Stimulated activated naive CD8-positive, alpha-beta T cell treated with anti-CD3 and anti-CD28 coated beads, Interleukin-15, amount 100 ng/mL, for 72 hours (primary cell): ENCODE measurements at regions not wholly inside any gene's neighbourhood (a gene's known extent, or its start where the extent isn't known, plus 50 kb on each side); places are given as distances from the start of the nearest gene placed in this dataset.
A peak's percentile ranks its signal among the peaks of the same experiment; 100 is the strongest.
"Not testable (repeated sequence)": the region's sequence is repeated elsewhere in the genome, so short reads cannot be mapped to it uniquely, and the experiment has no call there.

Experiments used
- ATAC-seq: fragments of 150-1000 bp; cut with Tn5 transposase; 2 replicates; pipeline ENCODE4 v1.10.0; 2021; ENCODE audit warnings: mild to moderate bottlenecking, moderate library complexity
- DNase-seq, 2 donors: peaks; one replicate each; pipeline ENCODE4 v3.0.0; 2021 to 2022
- H3K27ac Mint-ChIP-seq, 2 donors: one replicate each; pipeline ENCODE4 v1.8.0; 2022; ENCODE audit warnings: mild to moderate bottlenecking in 2 of 2, mixed read lengths in 2 of 2, moderate library complexity in 2 of 2
- H3K27me3 Mint-ChIP-seq: one replicate; pipeline ENCODE4 v1.8.0; 2022; ENCODE audit warnings: mixed read lengths
- H3K4me1 Mint-ChIP-seq: one replicate; pipeline ENCODE4 v1.8.0; 2022; ENCODE audit warnings: mild to moderate bottlenecking, mixed read lengths
- H3K4me3 Mint-ChIP-seq, 2 donors: one replicate each; pipeline ENCODE4 v1.8.0; 2022; ENCODE audit warnings: mild to moderate bottlenecking in 2 of 2, mixed read lengths in 2 of 2, moderate library complexity in 1 of 2
- H3K9me3 Mint-ChIP-seq, 2 donors: one replicate each; pipeline ENCODE4 v1.8.0; 2022; ENCODE audit warnings: mixed read lengths in 2 of 2

DNA sequence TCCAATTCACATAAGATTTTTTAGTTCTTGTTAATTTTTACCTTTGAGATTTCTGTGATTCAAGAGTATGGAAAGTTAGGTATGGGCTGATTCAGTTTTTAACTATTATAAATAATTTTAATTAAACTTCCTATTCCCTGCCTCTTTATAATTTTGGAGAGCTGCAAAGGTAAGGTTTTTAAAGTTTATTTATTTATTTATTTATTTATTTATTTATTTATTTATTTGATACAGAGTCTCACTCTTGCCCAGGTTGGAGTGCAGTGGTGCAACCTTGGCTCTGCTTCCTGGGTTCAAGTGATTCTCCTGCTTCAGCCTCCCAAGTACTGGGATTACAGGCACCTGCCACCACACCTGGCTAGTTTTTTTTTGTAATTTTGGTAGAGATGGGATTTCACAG, 215.5 kb upstream of the FIGN start:
- H3K27ac Mint-ChIP-seq, result no peak overlapping the region
- ATAC-seq, result no peak
- DNase-seq, result no peak
- H3K4me1 Mint-ChIP-seq, result no peaks in the 10 kb centered on the region
- no peak overlapping the region for H3K4me3 Mint-ChIP-seq
- peaks cover 0 to 14% of the 10 kb centered on the region in 2 donors for H3K9me3 Mint-ChIP-seq
- H3K27me3 Mint-ChIP-seq, result no peaks in the 10 kb centered on the region

DNA sequence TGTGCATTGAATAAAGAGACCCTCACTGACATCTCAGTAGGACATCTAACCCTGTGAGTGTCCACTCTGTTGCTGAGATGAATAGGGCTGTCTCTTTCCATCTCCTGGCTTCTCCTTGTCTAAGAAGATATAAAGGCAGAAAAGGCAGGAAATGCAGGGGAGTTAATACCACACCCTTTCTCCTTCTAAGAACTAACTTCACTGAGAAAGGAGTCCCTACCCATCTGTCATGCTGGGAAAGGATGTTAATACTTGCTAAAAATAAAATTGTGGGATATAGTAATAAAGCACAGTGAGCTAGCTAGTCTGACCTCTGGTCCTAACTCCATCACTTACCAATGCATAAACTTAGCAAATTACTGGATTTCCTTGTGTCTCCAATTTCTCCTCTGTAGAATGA, 213.9 kb upstream of the FIGN start:
- no peak overlapping the region for H3K4me3 Mint-ChIP-seq
- no peaks in the 10 kb centered on the region for H3K27me3 Mint-ChIP-seq
- no peak for ATAC-seq
- H3K9me3 Mint-ChIP-seq, result peaks cover 0 to 7% of the 10 kb centered on the region in 2 donors
- H3K4me1 Mint-ChIP-seq, result no peaks in the 10 kb centered on the region
- DNase-seq, result no peak
- H3K27ac Mint-ChIP-seq, result no peak overlapping the region

GRCh38 chr2:163944347-163944737, 208.5 kb upstream of the FIGN start:
- no peak overlapping the region for H3K27ac Mint-ChIP-seq
- no peaks in the 10 kb centered on the region for H3K4me1 Mint-ChIP-seq
- no peaks in the 10 kb centered on the region for H3K27me3 Mint-ChIP-seq
- no peaks in the 10 kb centered on the region for H3K9me3 Mint-ChIP-seq
- no peak for ATAC-seq
- no peak for DNase-seq
- no peak overlapping the region for H3K4me3 Mint-ChIP-seq

GRCh38 chr2:163943403-163944346, 207.9 kb upstream of the FIGN start:
- no peaks in the 10 kb centered on the region for H3K4me1 Mint-ChIP-seq
- ATAC-seq (no peak), DNase-seq (no peak)
- no peak overlapping the region for H3K27ac Mint-ChIP-seq
- no peaks in the 10 kb centered on the region for H3K9me3 Mint-ChIP-seq
- H3K4me3 Mint-ChIP-seq, result no peak overlapping the region
- no peaks in the 10 kb centered on the region for H3K27me3 Mint-ChIP-seq

- no peak for ATAC-seq
- H3K27me3 Mint-ChIP-seq, result no peaks in the 10 kb centered on the region
- no peak overlapping the region for H3K27ac Mint-ChIP-seq
- DNase-seq, result no peak
- no peaks in the 10 kb centered on the region for H3K4me1 Mint-ChIP-seq
- peaks cover 8 to 20% of the 10 kb centered on the region in 2 donors for H3K9me3 Mint-ChIP-seq
- no peak overlapping the region for H3K4me3 Mint-ChIP-seq
Observed at GRCh38 chr2:163934131-163934530, 198.3 kb upstream of the FIGN start.

GRCh38 chr2:163919717-163920116, 183.9 kb upstream of the FIGN start:
- H3K4me3 Mint-ChIP-seq, result no peak overlapping the region
- DNase-seq (no peak), ATAC-seq (no peak)
- H3K4me1 Mint-ChIP-seq, result no peaks in the 10 kb centered on the region
- H3K9me3 Mint-ChIP-seq, result no peaks in the 10 kb centered on the region
- no peak overlapping the region for H3K27ac Mint-ChIP-seq
- no peaks in the 10 kb centered on the region for H3K27me3 Mint-ChIP-seq

GRCh38 chr2:163914486-163914885, 178.7 kb upstream of the FIGN start:
- not testable (repeated sequence) for DNase-seq, H3K27me3 Mint-ChIP-seq, H3K4me1 Mint-ChIP-seq, H3K9me3 Mint-ChIP-seq, H3K4me3 Mint-ChIP-seq, ATAC-seq, H3K27ac Mint-ChIP-seq

DNA sequence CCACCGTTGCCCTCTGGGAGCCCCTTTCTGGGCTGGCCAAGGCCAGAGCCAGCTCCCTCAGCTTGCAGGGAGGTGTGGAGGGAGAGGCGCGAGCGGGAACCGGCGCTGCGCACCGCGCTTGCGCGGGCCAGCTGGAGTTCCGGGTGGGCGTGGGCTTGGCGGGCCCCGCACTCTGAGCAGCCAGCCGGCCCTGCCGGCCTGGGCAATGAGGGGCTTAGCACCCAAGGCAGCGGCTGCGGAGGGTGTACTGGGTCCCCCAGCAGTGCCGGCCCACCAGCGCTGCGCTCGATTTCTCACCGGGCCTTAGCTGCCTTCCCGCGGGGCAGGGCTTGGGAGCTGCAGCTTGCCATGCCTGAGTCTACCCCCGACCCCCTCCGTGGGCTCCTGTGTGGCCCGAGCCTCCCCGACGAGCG, 177.7 kb upstream of the FIGN start:
- DNase-seq, H3K4me3 Mint-ChIP-seq, H3K4me1 Mint-ChIP-seq, ATAC-seq, H3K27me3 Mint-ChIP-seq, H3K27ac Mint-ChIP-seq, H3K9me3 Mint-ChIP-seq: not testable (repeated sequence)

- ATAC-seq (peak; percentile 23), DNase-seq (no peak)
- H3K27me3 Mint-ChIP-seq, result no peaks in the 10 kb centered on the region
- H3K27ac Mint-ChIP-seq, result no peak overlapping the region
- H3K4me1 Mint-ChIP-seq, result no peaks in the 10 kb centered on the region
- peaks cover 0 to 2% of the 10 kb centered on the region in 2 donors for H3K9me3 Mint-ChIP-seq
- H3K4me3 Mint-ChIP-seq, result no peak overlapping the region
Observed at GRCh38 chr2:163909411-163910080, 173.7 kb upstream of the FIGN start.

DNA sequence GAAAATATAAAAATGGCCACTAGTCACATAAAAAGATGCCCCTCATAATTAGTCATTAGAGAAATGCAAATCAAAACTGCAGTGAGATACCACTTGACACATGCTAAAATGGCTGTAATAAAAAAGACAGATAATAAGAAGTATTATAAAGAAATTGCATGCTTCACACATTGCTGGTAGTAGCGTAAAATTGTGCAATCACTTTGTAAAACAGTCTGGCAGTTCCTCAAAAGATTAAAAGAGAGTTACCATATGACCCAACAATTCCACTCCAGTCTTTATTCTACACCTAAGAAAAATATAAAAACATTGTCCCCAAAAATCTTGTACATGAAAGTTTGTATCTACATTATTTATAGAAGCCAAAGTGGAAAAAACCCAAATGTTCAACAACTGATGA, 170.6 kb upstream of the FIGN start:
- Mint-ChIP-seq H3K4me3 (no peak overlapping the region), H3K9me3 (peaks cover 0 to 9% of the 10 kb centered on the region in 2 donors), H3K27me3 (no peaks in the 10 kb centered on the region), H3K27ac (no peak overlapping the region), H3K4me1 (no peaks in the 10 kb centered on the region)
- ATAC-seq, result no peak
- no peak for DNase-seq

GRCh38 chr2:163897799-163898198, 162.0 kb upstream of the FIGN start:
- Mint-ChIP-seq H3K27me3 (no peaks in the 10 kb centered on the region), H3K4me1 (no peaks in the 10 kb centered on the region), H3K4me3 (no peak overlapping the region), H3K27ac (no peak overlapping the region), H3K9me3 (peaks cover 23 to 24% of the 10 kb centered on the region in 2 donors)
- DNase-seq (no peak), ATAC-seq (no peak)

DNA sequence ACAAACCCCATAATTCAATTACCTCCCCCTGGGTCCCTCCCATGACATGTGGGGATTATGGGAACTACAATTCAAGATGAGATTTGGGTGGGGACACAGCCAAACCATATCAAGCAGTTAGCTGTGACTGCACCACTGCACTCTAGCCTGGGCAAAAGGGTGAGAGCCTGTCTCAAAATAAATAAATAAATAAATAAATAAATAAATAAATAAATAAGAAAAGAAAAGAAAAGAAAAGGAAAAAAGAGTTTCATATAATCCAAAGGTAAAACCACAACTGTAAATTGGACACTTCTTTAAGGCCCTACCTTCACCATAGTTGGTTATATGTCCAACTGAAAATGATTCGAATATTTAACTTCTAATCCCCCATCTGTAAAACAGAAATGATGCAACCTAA, 157.6 kb upstream of the FIGN start:
- not testable (repeated sequence) for H3K4me1 Mint-ChIP-seq, H3K27ac Mint-ChIP-seq, H3K4me3 Mint-ChIP-seq, H3K27me3 Mint-ChIP-seq, DNase-seq, ATAC-seq
- peaks cover 20 to 22% of the 10 kb centered on the region in 2 donors for H3K9me3 Mint-ChIP-seq

- DNase-seq, result no peak
- Mint-ChIP-seq H3K9me3 (peaks cover 7 to 9% of the 10 kb centered on the region in 2 donors), H3K4me3 (no peak overlapping the region), H3K27ac (no peak overlapping the region), H3K27me3 (no peaks in the 10 kb centered on the region), H3K4me1 (no peaks in the 10 kb centered on the region)
- ATAC-seq, result no peak
Observed at GRCh38 chr2:163888591-163888990, 152.8 kb upstream of the FIGN start.

DNA sequence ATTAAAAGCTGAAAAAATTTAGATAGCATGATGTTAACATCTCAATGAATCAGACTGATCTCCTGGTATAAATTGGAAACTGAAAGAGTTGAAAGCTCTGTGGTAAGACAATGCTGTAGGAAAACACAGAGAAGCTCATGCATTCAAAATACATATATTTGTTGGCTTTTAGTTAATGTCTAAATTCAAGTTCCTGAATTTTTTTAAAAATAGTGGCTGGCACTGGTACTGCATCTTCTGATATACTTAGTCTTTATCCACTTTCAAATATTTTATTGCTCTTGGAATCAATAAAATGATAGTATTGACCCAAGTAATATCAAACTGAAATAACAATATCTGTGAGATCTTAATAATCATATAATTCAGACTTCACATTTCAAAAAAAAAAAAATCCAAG, 151.4 kb upstream of the FIGN start:
- H3K9me3 Mint-ChIP-seq, result no peaks in the 10 kb centered on the region
- no peaks in the 10 kb centered on the region for H3K4me1 Mint-ChIP-seq
- H3K27me3 Mint-ChIP-seq, result no peaks in the 10 kb centered on the region
- H3K4me3 Mint-ChIP-seq, result no peak overlapping the region
- DNase-seq (no peak), ATAC-seq (no peak)
- no peak overlapping the region for H3K27ac Mint-ChIP-seq

GRCh38 chr2:163884416-163884815, 148.6 kb upstream of the FIGN start:
- peaks cover 0 to 10% of the 10 kb centered on the region in 2 donors for H3K9me3 Mint-ChIP-seq
- no peak overlapping the region for H3K4me3 Mint-ChIP-seq
- H3K27ac Mint-ChIP-seq, result no peak overlapping the region
- DNase-seq (no peak), ATAC-seq (no peak)
- H3K27me3 Mint-ChIP-seq, result no peaks in the 10 kb centered on the region
- H3K4me1 Mint-ChIP-seq, result no peaks in the 10 kb centered on the region

GRCh38 chr2:163878718-163879117, 142.9 kb upstream of the FIGN start:
- ATAC-seq, result no peak
- no peak for DNase-seq
- H3K27ac Mint-ChIP-seq, result no peak overlapping the region
- H3K4me3 Mint-ChIP-seq, result no peak overlapping the region
- peaks cover 0 to 17% of the 10 kb centered on the region in 2 donors for H3K9me3 Mint-ChIP-seq
- no peaks in the 10 kb centered on the region for H3K4me1 Mint-ChIP-seq
- no peaks in the 10 kb centered on the region for H3K27me3 Mint-ChIP-seq
